GM12872 (cell line): ENCODE measurements at regions not wholly inside any gene's neighbourhood (a gene's known extent, or its start where the extent isn't known, plus 50 kb on each side); places are given as distances from the start of the nearest gene placed in this dataset.

Source experiments
- CTCF ChIP-seq: IDR thresholded peaks from 3 replicates; pipeline ENCODE4 v1.5.1; 2011; ENCODE audit warnings: low read depth, mild to moderate bottlenecking, low read length, moderate library complexity; ENCODE audit not compliant: insufficient read depth

- TF ChIP-seq CTCF: no peak
Observed at GRCh38 chr5:119808474-119808873, 179.1 kb downstream of the FAM170A start.

- no peak for TF ChIP-seq CTCF
Observed at GRCh38 chr5:119810217-119810616, 180.9 kb downstream of the FAM170A start.

DNA sequence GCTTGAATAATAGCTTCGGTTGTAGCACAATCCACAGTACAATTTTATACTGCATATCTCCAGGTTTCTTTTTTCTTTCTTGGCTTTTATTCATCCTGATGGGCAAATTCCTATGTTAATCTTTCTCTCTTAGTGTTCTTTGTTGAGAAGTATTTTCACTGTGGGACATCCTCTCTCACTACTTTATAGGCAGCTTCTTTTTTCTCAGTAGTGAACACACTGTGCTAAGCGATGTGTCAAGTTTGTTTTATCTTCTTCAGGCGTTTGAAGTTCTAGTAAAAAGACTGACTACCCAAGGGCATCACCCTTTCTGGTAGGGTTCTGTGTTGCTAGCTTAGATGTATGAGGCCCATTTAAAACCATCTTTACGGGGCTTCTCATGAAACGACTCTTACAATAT is 182.1 kb downstream of the FAM170A start:
- no peak for TF ChIP-seq CTCF

- no peak for TF ChIP-seq CTCF
Observed at GRCh38 chr5:119814655-119815054, 185.3 kb downstream of the FAM170A start.

DNA sequence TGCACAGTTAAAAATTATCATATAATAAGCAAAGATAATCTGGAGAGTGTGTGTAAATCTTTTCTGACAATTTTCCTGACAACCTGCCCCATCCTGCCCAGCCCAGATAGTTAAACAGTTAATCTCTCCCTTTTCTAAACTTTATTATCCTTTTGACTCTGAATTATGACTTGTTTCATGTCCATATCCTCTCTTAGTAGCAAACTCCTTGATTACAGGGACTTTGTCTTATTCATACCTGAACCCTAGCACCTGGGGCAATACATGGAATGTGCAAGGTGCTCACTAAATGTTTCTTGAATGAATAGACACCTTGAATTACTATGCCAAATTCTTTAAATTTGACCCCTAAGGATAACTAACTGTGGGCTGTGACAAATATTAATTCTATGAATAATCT is 186.7 kb downstream of the FAM170A start:
- TF ChIP-seq CTCF: no peak

DNA sequence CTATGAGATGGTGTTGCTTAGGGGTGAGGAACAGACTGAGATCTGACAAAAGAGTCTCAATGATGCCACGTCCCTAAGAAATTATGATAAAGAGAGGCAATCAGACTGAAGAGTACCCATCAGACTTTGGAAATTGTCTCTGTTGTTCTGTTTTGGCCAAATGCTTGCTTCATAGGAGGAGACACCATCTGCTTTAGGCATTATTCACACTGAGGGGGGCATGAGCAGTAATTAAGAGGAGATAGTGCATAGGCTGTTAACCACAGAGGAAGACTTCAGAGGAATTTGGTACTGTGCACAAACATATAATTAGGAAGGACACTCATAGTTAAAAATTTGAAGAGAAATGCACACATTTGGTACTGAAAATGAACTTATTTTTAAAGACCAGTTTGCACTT is 190.7 kb downstream of the FAM170A start:
- TF ChIP-seq CTCF: no peak

GRCh38 chr5:119820608-119821007 is 191.2 kb downstream of the FAM170A start:
- no peak for TF ChIP-seq CTCF

- TF ChIP-seq CTCF: no peak
Observed at GRCh38 chr5:119828541-119828940, 199.2 kb downstream of the FAM170A start.
